ENCODE measurements at regions not wholly inside any gene's neighbourhood (a gene's known extent, or its start where the extent isn't known, plus 50 kb on each side); places are given as distances from the start of the nearest gene placed in this dataset.

- WGBS = 67% methylated on average over 6 of the region's 6 CpGs
- H3K9ac ChIP-seq (ENCODE audit: low read depth in 1 of 2, low read length in 2 of 2) = no peak overlapping the region
- H3K27ac ChIP-seq (ENCODE audit: low read depth in 1 of 2, low read length in 2 of 2) = no peak overlapping the region
- no peak for TF ChIP-seq GABPA (IDR thresholded peaks at IDR 0.05 in 1 of 2, conservative IDR thresholded peaks at IDR 0.05 in 1 of 2)
- no peak for TF ChIP-seq FOXA2 (IDR thresholded peaks at IDR 0.05)
- TF ChIP-seq ZBTB33 (IDR thresholded peaks at IDR 0.05) = no peak
- no peak for TF ChIP-seq FOXA1 (IDR thresholded peaks at IDR 0.05)
- TF ChIP-seq TAF1 (conservative IDR thresholded peaks at IDR 0.05) = no peak
- TF ChIP-seq JUND (IDR thresholded peaks at IDR 0.05) = no peak
- TF ChIP-seq HNF4G (IDR thresholded peaks at IDR 0.05) = no peak
- TF ChIP-seq NR2F2 (IDR thresholded peaks at IDR 0.05) = no peak
- no peak for TF ChIP-seq REST (IDR thresholded peaks at IDR 0.05)
- no peak for TF ChIP-seq CTCF (IDR thresholded peaks at IDR 0.05; ENCODE audit: low read depth, low read length, missing input control)
- no peak for TF ChIP-seq HNF4A (conservative IDR thresholded peaks at IDR 0.05)
- TF ChIP-seq EGR1 (IDR thresholded peaks at IDR 0.05; ENCODE audit: low read depth in 2 of 2) = no peak
- TF ChIP-seq YY1 (IDR thresholded peaks at IDR 0.05) = no peak
- no peak for TF ChIP-seq MAX (IDR thresholded peaks at IDR 0.05)
- no peak for TF ChIP-seq SP1 (IDR thresholded peaks at IDR 0.05)
- no peak for TF ChIP-seq RXRA (IDR thresholded peaks at IDR 0.05)
- no peak for TF ChIP-seq RAD21 (IDR thresholded peaks at IDR 0.05)
- DNase-seq (ENCODE audit: low spot score) = no peak
- no peaks in the 10 kb centered on the region for H3K27me3 ChIP-seq (ENCODE audit: control insufficient read depth in 4 of 4, insufficient read depth in 4 of 4, low read length in 3 of 4)
- peaks cover 0 to 3% (median 0%) of the 10 kb centered on the region in 4 donors for H3K9me3 ChIP-seq (ENCODE audit: control insufficient read depth in 4 of 4, low read length in 3 of 4)
- no peak overlapping the region for H3K4me3 ChIP-seq (ENCODE audit: low read depth in 1 of 3, low read length in 3 of 3)
- H3K36me3 ChIP-seq (ENCODE audit: control insufficient read depth in 4 of 4, insufficient read depth in 3 of 4, low read depth in 1 of 4, low read length in 3 of 4) = no peaks in the 10 kb centered on the region
- H3K4me1 ChIP-seq (ENCODE audit: control insufficient read depth in 4 of 4, insufficient read depth in 4 of 4, low read length in 3 of 4) = no peaks in the 10 kb centered on the region
Observed at GRCh38 chr13:65768545-65768944, 1461.6 kb downstream of the PCDH9 start.

- H3K27me3 ChIP-seq (ENCODE audit: control insufficient read depth in 4 of 4, insufficient read depth in 4 of 4, low read length in 3 of 4) = no peaks in the 10 kb centered on the region
- no peak overlapping the region for H3K27ac ChIP-seq (ENCODE audit: low read depth in 1 of 2, low read length in 2 of 2)
- WGBS = 70% methylated on average over 4 of the region's 4 CpGs
- H3K9me3 ChIP-seq (ENCODE audit: control insufficient read depth in 4 of 4, low read length in 3 of 4) = peaks cover 0 to 3% (median 0%) of the 10 kb centered on the region in 4 donors
- no peak for DNase-seq (ENCODE audit: low spot score)
- no peaks in the 10 kb centered on the region for H3K4me1 ChIP-seq (ENCODE audit: control insufficient read depth in 4 of 4, insufficient read depth in 4 of 4, low read length in 3 of 4)
- H3K4me3 ChIP-seq (ENCODE audit: low read depth in 1 of 3, low read length in 3 of 3) = no peak overlapping the region
- no peak overlapping the region for H3K9ac ChIP-seq (ENCODE audit: low read depth in 1 of 2, low read length in 2 of 2)
- no peaks in the 10 kb centered on the region for H3K36me3 ChIP-seq (ENCODE audit: control insufficient read depth in 4 of 4, insufficient read depth in 3 of 4, low read depth in 1 of 4, low read length in 3 of 4)
- TF ChIP-seq GABPA (IDR thresholded peaks at IDR 0.05 in 1 of 2, conservative IDR thresholded peaks at IDR 0.05 in 1 of 2) (no peak), RAD21 (IDR thresholded peaks at IDR 0.05) (no peak), NR2F2 (IDR thresholded peaks at IDR 0.05) (no peak), ATF3 (IDR thresholded peaks at IDR 0.05) (no peak), ZBTB33 (IDR thresholded peaks at IDR 0.05) (no peak), YY1 (IDR thresholded peaks at IDR 0.05) (no peak), REST (IDR thresholded peaks at IDR 0.05) (no peak), HNF4G (IDR thresholded peaks at IDR 0.05) (no peak), TAF1 (conservative IDR thresholded peaks at IDR 0.05) (no peak)
Observed at GRCh38 chr13:65763811-65764210, 1466.3 kb downstream of the PCDH9 start.

Measured in liver (tissue), 8 donors.